Coronary artery (tissue), 2 donors: ENCODE measurements at regions not wholly inside any gene's neighbourhood (a gene's known extent, or its start where the extent isn't known, plus 50 kb on each side); places are given as distances from the start of the nearest gene placed in this dataset.

Experiments used
- DNase-seq: peaks from one replicate; pipeline ENCODE4 v3.0.0-alpha.2; 2017; ENCODE audit warnings: low spot score
- H3K27ac ChIP-seq, 2 donors: fragments of 200-600 bp; sonication (generic); one replicate each; pipeline ENCODE4 v1.5.1; 2016 to 2019
- H3K4me3 ChIP-seq: fragments of 200-600 bp; sonication (generic); 2 replicates; pipeline ENCODE4 v1.5.1; 2016; ENCODE audit warnings: mild to moderate bottlenecking, moderate library complexity
- TF ChIP-seq, protein P1 (sequence below): fragments of 200-600 bp; sonication (generic); IDR thresholded peaks from one replicate; pipeline ENCODE4 v1.5.1; 2019; ENCODE audit warnings: antibody characterized with exemption

- Histone ChIP-seq H3K27ac (no peak overlapping the region), H3K4me3 (no peak overlapping the region)
- DNase-seq, result no peak
- TF ChIP-seq, protein P1, sequence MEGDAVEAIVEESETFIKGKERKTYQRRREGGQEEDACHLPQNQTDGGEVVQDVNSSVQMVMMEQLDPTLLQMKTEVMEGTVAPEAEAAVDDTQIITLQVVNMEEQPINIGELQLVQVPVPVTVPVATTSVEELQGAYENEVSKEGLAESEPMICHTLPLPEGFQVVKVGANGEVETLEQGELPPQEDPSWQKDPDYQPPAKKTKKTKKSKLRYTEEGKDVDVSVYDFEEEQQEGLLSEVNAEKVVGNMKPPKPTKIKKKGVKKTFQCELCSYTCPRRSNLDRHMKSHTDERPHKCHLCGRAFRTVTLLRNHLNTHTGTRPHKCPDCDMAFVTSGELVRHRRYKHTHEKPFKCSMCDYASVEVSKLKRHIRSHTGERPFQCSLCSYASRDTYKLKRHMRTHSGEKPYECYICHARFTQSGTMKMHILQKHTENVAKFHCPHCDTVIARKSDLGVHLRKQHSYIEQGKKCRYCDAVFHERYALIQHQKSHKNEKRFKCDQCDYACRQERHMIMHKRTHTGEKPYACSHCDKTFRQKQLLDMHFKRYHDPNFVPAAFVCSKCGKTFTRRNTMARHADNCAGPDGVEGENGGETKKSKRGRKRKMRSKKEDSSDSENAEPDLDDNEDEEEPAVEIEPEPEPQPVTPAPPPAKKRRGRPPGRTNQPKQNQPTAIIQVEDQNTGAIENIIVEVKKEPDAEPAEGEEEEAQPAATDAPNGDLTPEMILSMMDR, result no peak
Observed at GRCh38 chrX:96611619-96612362, 72.9 kb upstream of the DIAPH2 start.

- Histone ChIP-seq H3K27ac (no peak overlapping the region), H3K4me3 (no peak overlapping the region)
- TF ChIP-seq, protein P1, result no peak
- no peak for DNase-seq
Observed at GRCh38 chrX:96615448-96615847, 69.2 kb upstream of the DIAPH2 start.

- H3K27ac ChIP-seq, result no peak overlapping the region
- no peak overlapping the region for H3K4me3 ChIP-seq
- DNase-seq, result no peak
- TF ChIP-seq, protein P1, result no peak
Observed at GRCh38 chrX:96619588-96619987, 65.1 kb upstream of the DIAPH2 start.

GRCh38 chrX:96621811-96622210 lies 62.8 kb upstream of the DIAPH2 start:
- Histone ChIP-seq H3K27ac (no peak overlapping the region), H3K4me3 (no peak overlapping the region)
- no peak for DNase-seq
- TF ChIP-seq, protein P1, result no peak
